Karpas-422 (cell line): ENCODE measurements at regions not wholly inside any gene's neighbourhood (a gene's known extent, or its start where the extent isn't known, plus 50 kb on each side); places are given as distances from the start of the nearest gene placed in this dataset.

Experiments used
- DNase-seq: peaks from one replicate; pipeline ENCODE4 v3.0.0-alpha.2; 2015
- H2AFZ ChIP-seq: fragments of 200-600 bp; sonication (generic); 2 replicates; pipeline ENCODE4 v1.6.1; 2014; ENCODE audit warnings: antibody characterized with exemption, low read length, mixed read lengths
- H3K27ac ChIP-seq: fragments of 200-600 bp; sonication (generic); 2 replicates; pipeline ENCODE4 v1.5.1; 2014; ENCODE audit warnings: mild to moderate bottlenecking, low read length, moderate library complexity
- H3K27me3 ChIP-seq: fragments of 200-600 bp; sonication (generic); 2 replicates; pipeline ENCODE4 v1.6.1; 2014; ENCODE audit warnings: low read length, mixed read lengths
- H3K36me3 ChIP-seq: fragments of 200-600 bp; sonication (generic); 2 replicates; pipeline ENCODE4 v1.6.1; 2014; ENCODE audit warnings: low read length, mixed read lengths; ENCODE audit not compliant: insufficient read depth
- H3K4me1 ChIP-seq: fragments of 200-600 bp; sonication (generic); 2 replicates; pipeline ENCODE4 v1.6.1; 2014; ENCODE audit warnings: mild to moderate bottlenecking, low read length, mixed read lengths
- H3K4me2 ChIP-seq: fragments of 200-600 bp; sonication (generic); 2 replicates; pipeline ENCODE4 v1.6.1; 2014; ENCODE audit warnings: low read length, low read depth, mild to moderate bottlenecking; ENCODE audit not compliant: poor library complexity, severe bottlenecking
- H3K4me3 ChIP-seq: fragments of 200-600 bp; sonication (generic); 2 replicates; pipeline ENCODE4 v1.5.1; 2014; ENCODE audit warnings: mild to moderate bottlenecking, antibody characterized with exemption, low read length, mixed read lengths
- H3K79me2 ChIP-seq: fragments of 200-600 bp; sonication (generic); 2 replicates; pipeline ENCODE4 v1.6.1; 2014; ENCODE audit warnings: mild to moderate bottlenecking, low read length, mixed read lengths
- H3K9ac ChIP-seq: fragments of 200-600 bp; sonication (generic); 2 replicates; pipeline ENCODE4 v1.6.0; 2014; ENCODE audit warnings: low read length
- H3K9me2 ChIP-seq: fragments of 200-600 bp; sonication (generic), shearing (Covaris generic); replicated peaks from 2 replicates; pipeline ENCODE4 v1.6.0; 2014; ENCODE audit warnings: mild to moderate bottlenecking, low read length, moderate library complexity; ENCODE audit not compliant: insufficient read depth
- H3K9me3 ChIP-seq: fragments of 300-700, 200-600 bp; sonication (generic); 2 replicates; pipeline ENCODE4 v1.6.1; 2014; ENCODE audit warnings: low read length, mixed read lengths
- H4K20me1 ChIP-seq: fragments of 200-600 bp; sonication (generic); 2 replicates; pipeline ENCODE4 v1.6.1; 2014; ENCODE audit warnings: mild to moderate bottlenecking, antibody characterized with exemption, low read length, low read depth; ENCODE audit not compliant: insufficient read depth

GRCh38 chr1:208531003-208531750 is 287.0 kb upstream of the PLXNA2 start:
- H3K9me3 ChIP-seq = no peaks in the 10 kb centered on the region

GRCh38 chr1:208533746-208534598 is 289.8 kb upstream of the PLXNA2 start:
- Histone ChIP-seq H3K9me2 (no peaks in the 10 kb centered on the region), H3K79me2 (no peaks in the 10 kb centered on the region)

More at GRCh38 chr1:208531003-208531750, 287.0 kb upstream of the PLXNA2 start:
- Histone ChIP-seq H3K36me3 (no peaks in the 10 kb centered on the region), H3K9ac (no peak overlapping the region), H3K4me1 (no peaks in the 10 kb centered on the region), H3K27me3 (no peaks in the 10 kb centered on the region), H3K4me3 (no peak overlapping the region), H4K20me1 (no peaks in the 10 kb centered on the region), H3K79me2 (no peaks in the 10 kb centered on the region), H3K9me2 (no peaks in the 10 kb centered on the region), H3K4me2 (no peak overlapping the region), H3K27ac (no peak overlapping the region), H2AFZ (no peak overlapping the region)
- no peak for DNase-seq

GRCh38 chr1:208534599-208534897 is 290.4 kb upstream of the PLXNA2 start:
- Histone ChIP-seq H3K4me3 (no peak overlapping the region), H2AFZ (no peak overlapping the region), H4K20me1 (no peaks in the 10 kb centered on the region), H3K36me3 (no peaks in the 10 kb centered on the region), H3K27me3 (no peaks in the 10 kb centered on the region), H3K9me2 (no peaks in the 10 kb centered on the region), H3K79me2 (no peaks in the 10 kb centered on the region), H3K9me3 (no peaks in the 10 kb centered on the region), H3K27ac (no peak overlapping the region), H3K4me1 (no peaks in the 10 kb centered on the region), H3K9ac (no peak overlapping the region), H3K4me2 (no peak overlapping the region)
- DNase-seq = no peak

More at GRCh38 chr1:208533746-208534598, 289.8 kb upstream of the PLXNA2 start:
- H3K36me3 ChIP-seq = no peaks in the 10 kb centered on the region
- no peak overlapping the region for H2AFZ ChIP-seq
- no peaks in the 10 kb centered on the region for H3K4me1 ChIP-seq
- H3K9me3 ChIP-seq = no peaks in the 10 kb centered on the region
- DNase-seq = no peak
- H3K27ac ChIP-seq = no peak overlapping the region
- no peak overlapping the region for H3K9ac ChIP-seq
- no peak overlapping the region for H3K4me2 ChIP-seq
- H4K20me1 ChIP-seq = no peaks in the 10 kb centered on the region
- H3K27me3 ChIP-seq = no peaks in the 10 kb centered on the region
- H3K4me3 ChIP-seq = no peak overlapping the region

GRCh38 chr1:208534979-208535378 is 290.8 kb upstream of the PLXNA2 start:
- Histone ChIP-seq H2AFZ (no peak overlapping the region), H3K4me1 (no peaks in the 10 kb centered on the region), H3K9me2 (no peaks in the 10 kb centered on the region), H3K36me3 (no peaks in the 10 kb centered on the region), H3K4me2 (no peak overlapping the region), H3K9me3 (no peaks in the 10 kb centered on the region), H4K20me1 (no peaks in the 10 kb centered on the region), H3K27ac (no peak overlapping the region), H3K27me3 (no peaks in the 10 kb centered on the region), H3K4me3 (no peak overlapping the region), H3K9ac (no peak overlapping the region), H3K79me2 (no peaks in the 10 kb centered on the region)
- DNase-seq = no peak

- Histone ChIP-seq H3K4me3 (no peak overlapping the region), H3K36me3 (no peaks in the 10 kb centered on the region), H3K9me2 (no peaks in the 10 kb centered on the region), H2AFZ (no peak overlapping the region), H3K4me2 (no peak overlapping the region), H3K27ac (no peak overlapping the region), H3K4me1 (no peaks in the 10 kb centered on the region), H3K79me2 (no peaks in the 10 kb centered on the region), H3K9me3 (no peaks in the 10 kb centered on the region), H4K20me1 (no peaks in the 10 kb centered on the region), H3K27me3 (no peaks in the 10 kb centered on the region), H3K9ac (no peak overlapping the region)
- no peak for DNase-seq
Observed at GRCh38 chr1:208535511-208535910, 291.3 kb upstream of the PLXNA2 start.

GRCh38 chr1:208536212-208536611 is 292.0 kb upstream of the PLXNA2 start:
- Histone ChIP-seq H3K4me3 (no peak overlapping the region), H3K79me2 (no peaks in the 10 kb centered on the region), H3K27me3 (no peaks in the 10 kb centered on the region), H3K9ac (no peak overlapping the region), H4K20me1 (no peaks in the 10 kb centered on the region), H3K9me3 (no peaks in the 10 kb centered on the region), H3K9me2 (no peaks in the 10 kb centered on the region), H3K27ac (no peak overlapping the region), H3K36me3 (no peaks in the 10 kb centered on the region), H2AFZ (no peak overlapping the region), H3K4me1 (no peaks in the 10 kb centered on the region), H3K4me2 (no peak overlapping the region)
- no peak for DNase-seq

GRCh38 chr1:208537198-208537597 is 293.0 kb upstream of the PLXNA2 start:
- H3K4me3 ChIP-seq = no peak overlapping the region
- H2AFZ ChIP-seq = no peak overlapping the region
- no peaks in the 10 kb centered on the region for H3K4me1 ChIP-seq
- no peak overlapping the region for H3K4me2 ChIP-seq
- no peaks in the 10 kb centered on the region for H4K20me1 ChIP-seq
- H3K9me3 ChIP-seq = no peaks in the 10 kb centered on the region
- H3K9me2 ChIP-seq = no peaks in the 10 kb centered on the region
- H3K79me2 ChIP-seq = no peaks in the 10 kb centered on the region
- H3K27me3 ChIP-seq = no peaks in the 10 kb centered on the region
- DNase-seq = no peak
- H3K36me3 ChIP-seq = no peaks in the 10 kb centered on the region
- H3K9ac ChIP-seq = no peak overlapping the region
- no peak overlapping the region for H3K27ac ChIP-seq

- Histone ChIP-seq H3K27me3 (no peaks in the 10 kb centered on the region), H3K4me3 (no peak overlapping the region), H3K4me1 (no peaks in the 10 kb centered on the region), H3K9me2 (no peaks in the 10 kb centered on the region), H3K4me2 (no peak overlapping the region), H3K9ac (no peak overlapping the region), H3K79me2 (no peaks in the 10 kb centered on the region), H3K36me3 (no peaks in the 10 kb centered on the region), H2AFZ (no peak overlapping the region), H3K27ac (no peak overlapping the region), H4K20me1 (no peaks in the 10 kb centered on the region), H3K9me3 (no peaks in the 10 kb centered on the region)
- DNase-seq = no peak
Observed at GRCh38 chr1:208538078-208538477, 293.9 kb upstream of the PLXNA2 start.
